BE2C (cell line): ENCODE measurements at regions not wholly inside any gene's neighbourhood (a gene's known extent, or its start where the extent isn't known, plus 50 kb on each side); places are given as distances from the start of the nearest gene placed in this dataset.

Experiments
- DNase-seq: peaks from one replicate; pipeline ENCODE4 v3.0.0-alpha.2; 2020
- H3K27me3 ChIP-seq: fragments of 250-450 bp; sonication (Bioruptor Pico); 2 replicates; pipeline ENCODE4 v1.5.1; 2020; ENCODE audit warnings: mild to moderate bottlenecking
- H3K36me3 ChIP-seq: fragments of 250-450 bp; sonication (Bioruptor Pico); 2 replicates; pipeline ENCODE4 v1.5.1; 2020; ENCODE audit warnings: mild to moderate bottlenecking
- H3K4me1 ChIP-seq: fragments of 250-450 bp; sonication (Bioruptor Pico); 2 replicates; pipeline ENCODE4 v1.5.1; 2020
- H3K4me3 ChIP-seq: 2 replicates; pipeline ENCODE4 v1.5.1; 2011; ENCODE audit warnings: low read depth, low read length
- H3K9me3 ChIP-seq: fragments of 250-450 bp; sonication (Bioruptor Pico); 2 replicates; pipeline ENCODE4 v1.5.1; 2020
- CTCF ChIP-seq: IDR thresholded peaks from 2 replicates; pipeline ENCODE4 v1.5.1; 2012; ENCODE audit warnings: mild to moderate bottlenecking, low read depth, low read length

GRCh38 chr4:8790749-8791148, 80.9 kb downstream of the HMX1 start:
- TF ChIP-seq CTCF, result no peak
- Histone ChIP-seq H3K9me3 (no peaks in the 10 kb centered on the region), H3K4me1 (no peaks in the 10 kb centered on the region), H3K4me3 (no peak overlapping the region), H3K36me3 (no peaks in the 10 kb centered on the region), H3K27me3 (no peaks in the 10 kb centered on the region)
- DNase-seq, result no peak

GRCh38 chr4:8788174-8788573, 83.5 kb downstream of the HMX1 start:
- no peaks in the 10 kb centered on the region for H3K36me3 ChIP-seq
- no peak for DNase-seq
- no peaks in the 10 kb centered on the region for H3K27me3 ChIP-seq
- TF ChIP-seq CTCF, result no peak
- H3K4me3 ChIP-seq, result no peak overlapping the region
- no peaks in the 10 kb centered on the region for H3K4me1 ChIP-seq
- no peaks in the 10 kb centered on the region for H3K9me3 ChIP-seq

GRCh38 chr4:8786166-8786565, 85.5 kb downstream of the HMX1 start:
- Histone ChIP-seq H3K4me1 (no peaks in the 10 kb centered on the region), H3K9me3 (no peaks in the 10 kb centered on the region), H3K36me3 (no peaks in the 10 kb centered on the region), H3K27me3 (no peaks in the 10 kb centered on the region), H3K4me3 (no peak overlapping the region)
- no peak for TF ChIP-seq CTCF
- DNase-seq, result no peak

GRCh38 chr4:8785656-8786142, 85.9 kb downstream of the HMX1 start:
- no peak for TF ChIP-seq CTCF
- H3K9me3 ChIP-seq, result no peaks in the 10 kb centered on the region
- DNase-seq, result no peak
- H3K36me3 ChIP-seq, result no peaks in the 10 kb centered on the region
- H3K4me1 ChIP-seq, result no peaks in the 10 kb centered on the region
- H3K27me3 ChIP-seq, result no peaks in the 10 kb centered on the region
- H3K4me3 ChIP-seq, result no peak overlapping the region

GRCh38 chr4:8783736-8784135, 87.9 kb downstream of the HMX1 start:
- no peak for TF ChIP-seq CTCF
- Histone ChIP-seq H3K4me1 (no peaks in the 10 kb centered on the region; the same call in 1 of the 2 replicates), H3K27me3 (no peaks in the 10 kb centered on the region), H3K4me3 (no peak overlapping the region), H3K36me3 (no peaks in the 10 kb centered on the region), H3K9me3 (no peaks in the 10 kb centered on the region)
- DNase-seq, result no peak

GRCh38 chr4:8782135-8782534, 89.5 kb downstream of the HMX1 start:
- no peaks in the 10 kb centered on the region for H3K27me3 ChIP-seq
- no peaks in the 10 kb centered on the region for H3K9me3 ChIP-seq
- DNase-seq, result no peak

More at GRCh38 chr4:8782135-8782534, 89.5 kb downstream of the HMX1 start:
- Histone ChIP-seq H3K36me3 (no peaks in the 10 kb centered on the region), H3K4me3 (no peak overlapping the region), H3K4me1 (no peaks in the 10 kb centered on the region; the same call in 1 of the 2 replicates)
- TF ChIP-seq CTCF, result no peak
